Nephron (organoid): ENCODE measurements at regions not wholly inside any gene's neighbourhood (a gene's known extent, or its start where the extent isn't known, plus 50 kb on each side); places are given as distances from the start of the nearest gene placed in this dataset.

Source experiments
- H3K27ac Mint-ChIP-seq, 3 experiments: 2 replicates each; pipeline ENCODE4 v1.8.0; 2020; ENCODE audit warnings: mixed read lengths in 3 of 3, mild to moderate bottlenecking in 2 of 3, moderate library complexity in 1 of 3
- H3K27me3 Mint-ChIP-seq: 2 replicates; pipeline ENCODE4 v1.8.0; 2021; ENCODE audit warnings: low read depth, mild to moderate bottlenecking, moderate library complexity, mixed read lengths
- H3K36me3 Mint-ChIP-seq: 2 replicates; pipeline ENCODE4 v1.8.0; 2020; ENCODE audit warnings: low read depth, mixed read lengths
- H3K4me1 Mint-ChIP-seq: 2 replicates; pipeline ENCODE4 v1.8.0; 2020; ENCODE audit warnings: mixed read lengths
- H3K4me3 Mint-ChIP-seq, 3 experiments: 2 replicates each; pipeline ENCODE4 v1.8.0; 2020; ENCODE audit warnings: mild to moderate bottlenecking in 3 of 3, mixed read lengths in 3 of 3, moderate library complexity in 2 of 3
- H3K9me3 Mint-ChIP-seq: 2 replicates; pipeline ENCODE4 v1.8.0; 2020; ENCODE audit warnings: mixed read lengths
- TF ChIP-seq, protein P1 (sequence below), 3 experiments: fragments of 200-600 bp; sonication (generic); IDR thresholded peaks; one replicate each; pipeline ENCODE4 v1.5.0; 2021; ENCODE audit warnings: antibody characterized with exemption in 3 of 3; ENCODE audit not compliant: unreplicated experiment in 3 of 3

DNA sequence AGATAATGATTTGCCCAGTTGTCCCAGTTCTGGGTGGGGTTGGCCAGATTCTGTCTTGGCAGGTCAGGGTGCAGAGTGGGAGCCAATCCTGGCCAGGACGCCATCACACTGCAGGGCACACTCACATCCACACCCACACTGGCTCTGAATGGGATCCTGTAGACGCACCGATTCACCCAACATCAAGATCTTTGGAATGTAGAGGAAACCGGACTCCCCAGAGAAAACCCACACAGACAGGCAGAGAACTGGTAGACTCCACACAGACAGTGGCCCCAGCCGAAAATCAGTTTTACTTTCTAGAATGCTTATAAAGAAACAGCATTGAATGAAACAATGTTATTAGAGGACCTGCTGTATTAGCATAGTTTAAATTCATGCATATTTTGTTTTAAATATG lies 343.1 kb upstream of the DAB2 start:
- no peaks in the 10 kb centered on the region for H3K9me3 Mint-ChIP-seq
- TF ChIP-seq, protein P1, sequence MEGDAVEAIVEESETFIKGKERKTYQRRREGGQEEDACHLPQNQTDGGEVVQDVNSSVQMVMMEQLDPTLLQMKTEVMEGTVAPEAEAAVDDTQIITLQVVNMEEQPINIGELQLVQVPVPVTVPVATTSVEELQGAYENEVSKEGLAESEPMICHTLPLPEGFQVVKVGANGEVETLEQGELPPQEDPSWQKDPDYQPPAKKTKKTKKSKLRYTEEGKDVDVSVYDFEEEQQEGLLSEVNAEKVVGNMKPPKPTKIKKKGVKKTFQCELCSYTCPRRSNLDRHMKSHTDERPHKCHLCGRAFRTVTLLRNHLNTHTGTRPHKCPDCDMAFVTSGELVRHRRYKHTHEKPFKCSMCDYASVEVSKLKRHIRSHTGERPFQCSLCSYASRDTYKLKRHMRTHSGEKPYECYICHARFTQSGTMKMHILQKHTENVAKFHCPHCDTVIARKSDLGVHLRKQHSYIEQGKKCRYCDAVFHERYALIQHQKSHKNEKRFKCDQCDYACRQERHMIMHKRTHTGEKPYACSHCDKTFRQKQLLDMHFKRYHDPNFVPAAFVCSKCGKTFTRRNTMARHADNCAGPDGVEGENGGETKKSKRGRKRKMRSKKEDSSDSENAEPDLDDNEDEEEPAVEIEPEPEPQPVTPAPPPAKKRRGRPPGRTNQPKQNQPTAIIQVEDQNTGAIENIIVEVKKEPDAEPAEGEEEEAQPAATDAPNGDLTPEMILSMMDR (IDR thresholded peaks at IDR 0.05; ENCODE audit: unreplicated experiment in 3 of 3), result no peak
- H3K27ac Mint-ChIP-seq, result no peak overlapping the region
- no peaks in the 10 kb centered on the region for H3K4me1 Mint-ChIP-seq
- H3K27me3 Mint-ChIP-seq, result no peaks in the 10 kb centered on the region
- H3K36me3 Mint-ChIP-seq, result no peaks in the 10 kb centered on the region
- no peak overlapping the region for H3K4me3 Mint-ChIP-seq

DNA sequence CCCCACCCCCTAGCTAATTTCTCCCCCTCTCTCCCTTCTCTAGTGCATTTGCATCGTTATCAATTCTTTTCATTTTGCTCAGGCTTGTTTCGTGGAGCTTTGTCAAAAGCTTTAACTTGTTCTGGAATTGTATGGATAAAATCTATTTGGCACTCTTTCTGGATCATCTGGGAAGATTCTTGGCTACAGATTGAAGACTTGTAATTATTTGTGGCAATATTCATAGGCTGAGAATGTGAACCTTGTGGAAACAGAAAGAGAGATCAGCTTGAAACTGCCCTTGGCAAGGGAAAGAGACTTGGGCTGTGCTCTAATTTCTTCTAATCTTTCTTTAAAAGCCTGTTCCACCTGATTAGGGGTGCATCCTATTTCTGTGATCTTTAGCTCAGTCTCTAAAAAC lies 340.6 kb upstream of the DAB2 start:
- no peak overlapping the region for H3K27ac Mint-ChIP-seq
- no peaks in the 10 kb centered on the region for H3K9me3 Mint-ChIP-seq
- no peaks in the 10 kb centered on the region for H3K36me3 Mint-ChIP-seq
- TF ChIP-seq, protein P1 (IDR thresholded peaks at IDR 0.05; ENCODE audit: unreplicated experiment in 3 of 3), result no peak
- peaks cover 3% of the 10 kb centered on the region for H3K4me1 Mint-ChIP-seq
- H3K27me3 Mint-ChIP-seq, result no peaks in the 10 kb centered on the region
- no peak overlapping the region for H3K4me3 Mint-ChIP-seq

DNA sequence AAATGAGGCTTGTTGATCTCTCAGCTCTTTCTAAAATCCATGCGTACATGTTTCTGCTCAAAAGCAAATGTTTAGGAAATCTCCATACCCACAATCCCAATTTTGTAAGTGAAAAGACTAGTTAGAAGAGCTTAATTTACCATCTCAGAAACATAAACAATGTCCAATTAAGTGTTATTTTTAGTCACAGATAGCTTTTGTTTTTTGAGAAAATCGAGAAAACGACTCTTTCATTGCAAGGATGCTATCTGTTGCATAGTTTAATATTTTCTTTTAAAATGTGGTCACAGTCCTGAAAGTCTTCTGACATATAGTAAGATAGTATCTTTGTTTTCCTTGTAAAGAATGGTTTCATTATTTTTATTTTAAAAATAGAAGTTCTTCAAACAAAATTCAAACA lies 338.0 kb upstream of the DAB2 start:
- Mint-ChIP-seq H3K4me3 (no peak overlapping the region), H3K27ac (no peak overlapping the region), H3K27me3 (no peaks in the 10 kb centered on the region), H3K36me3 (no peaks in the 10 kb centered on the region), H3K4me1 (peaks cover 5% of the 10 kb centered on the region), H3K9me3 (no peaks in the 10 kb centered on the region)
- TF ChIP-seq, protein P1 (IDR thresholded peaks at IDR 0.05; ENCODE audit: unreplicated experiment in 3 of 3), result no peak

DNA sequence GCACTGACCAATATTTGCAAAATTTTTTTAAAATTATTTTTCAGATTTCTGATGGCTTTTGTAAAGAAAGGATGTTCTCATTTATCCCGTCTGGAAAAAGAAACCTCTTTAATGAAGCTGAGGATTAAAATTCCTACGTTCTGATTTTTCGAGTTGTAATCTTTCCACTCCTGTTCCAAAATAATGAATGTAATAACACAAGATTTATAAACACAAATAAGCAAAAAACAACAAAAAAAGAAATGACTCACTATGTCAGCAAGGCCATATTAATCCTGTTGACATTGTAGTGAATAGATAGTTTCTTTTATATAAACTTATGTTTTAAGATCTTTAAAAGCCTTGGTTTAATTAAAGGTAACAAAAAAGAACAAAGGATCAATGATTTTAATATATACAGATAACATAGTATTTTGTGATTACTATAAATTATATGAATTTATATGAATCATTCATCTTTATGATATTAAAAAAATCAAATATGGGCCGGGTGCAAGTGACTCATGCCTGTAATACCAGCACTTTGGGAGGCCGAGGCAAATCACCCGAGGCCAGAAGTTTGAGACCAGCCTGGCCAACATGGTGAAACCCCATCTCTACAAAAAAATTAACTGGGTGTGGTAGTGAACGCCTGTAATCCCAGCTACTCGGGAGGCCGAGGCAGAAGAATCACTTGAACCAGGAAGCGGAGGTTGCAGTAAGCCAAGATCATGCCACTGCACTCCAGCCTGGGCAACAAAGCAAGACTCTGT lies 336.6 kb upstream of the DAB2 start:
- Mint-ChIP-seq H3K4me1 (peaks cover 11% of the 10 kb centered on the region), H3K4me3 (no peak overlapping the region), H3K36me3 (no peaks in the 10 kb centered on the region), H3K27ac (no peak overlapping the region), H3K27me3 (no peaks in the 10 kb centered on the region), H3K9me3 (no peaks in the 10 kb centered on the region)
- TF ChIP-seq, protein P1 (IDR thresholded peaks at IDR 0.05; ENCODE audit: unreplicated experiment in 3 of 3), result no peak

DNA sequence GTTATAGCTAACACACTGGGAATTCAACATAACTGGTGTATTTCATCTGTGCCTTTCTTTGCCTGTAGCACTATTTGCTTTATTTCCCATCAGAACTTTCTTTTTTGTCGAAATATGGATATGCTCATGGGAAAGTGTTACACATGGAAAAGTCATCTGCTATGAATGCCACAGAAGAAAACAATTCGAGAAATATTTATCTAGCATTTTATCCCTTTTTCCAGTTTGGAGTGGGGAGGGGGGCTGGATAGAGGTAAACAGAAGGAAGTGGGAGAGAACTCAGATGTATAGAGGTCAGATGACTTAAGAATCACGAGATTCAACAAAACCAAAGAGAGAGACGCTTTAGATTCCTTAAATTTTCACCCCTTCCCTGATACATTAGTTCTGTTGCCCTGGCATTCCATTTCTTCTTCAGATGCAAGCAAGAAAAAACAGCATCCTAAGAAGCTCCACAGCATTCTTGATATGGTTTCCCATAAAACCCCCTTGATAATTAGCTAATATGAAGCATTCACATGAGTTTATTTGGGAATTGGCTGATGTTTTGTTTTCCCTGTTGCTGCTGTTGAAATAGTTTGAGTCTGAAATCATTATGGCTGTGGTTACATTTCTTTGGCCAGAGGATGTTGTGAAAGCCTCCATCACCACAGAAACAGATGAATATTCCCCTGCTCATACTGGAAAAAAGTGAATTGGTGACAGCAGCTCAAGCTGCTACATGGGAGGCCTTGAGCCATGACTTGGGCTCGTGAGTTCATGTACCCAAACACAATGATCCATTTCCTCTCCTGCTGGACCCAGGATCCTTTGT lies 335.8 kb upstream of the DAB2 start:
- H3K4me1 Mint-ChIP-seq, result peaks cover 11% of the 10 kb centered on the region
- H3K9me3 Mint-ChIP-seq, result no peaks in the 10 kb centered on the region
- TF ChIP-seq, protein P1 (IDR thresholded peaks at IDR 0.05; ENCODE audit: unreplicated experiment in 3 of 3), result no peak
- peak overlapping the region in 1 of 3 experiments; percentile 43 for H3K27ac Mint-ChIP-seq
- no peak overlapping the region for H3K4me3 Mint-ChIP-seq
- no peaks in the 10 kb centered on the region for H3K36me3 Mint-ChIP-seq
- H3K27me3 Mint-ChIP-seq, result no peaks in the 10 kb centered on the region
